GM18951 (cell line): ENCODE measurements at regions not wholly inside any gene's neighbourhood (a gene's known extent, or its start where the extent isn't known, plus 50 kb on each side); places are given as distances from the start of the nearest gene placed in this dataset.
"Not testable (repeated sequence)": the region's sequence is repeated elsewhere in the genome, so short reads cannot be mapped to it uniquely, and the experiment has no call there.

Experiments
- POLR2A ChIP-seq: IDR thresholded peaks from 4 replicates; pipeline ENCODE4 v1.6.1; 2011; ENCODE audit warnings: mild to moderate bottlenecking; ENCODE audit not compliant: insufficient read length, insufficient read depth; ENCODE audit errors: extremely low read depth
- in situ Hi-C: fragments of 300-500 bp; cut with MboI; formaldehyde crosslinking; loops from one replicate; pipeline ENCODE4 v1.12.0; 2022; ENCODE audit warnings: low sequenced_read_pairs, mixed read lengths, inconsistent platforms; ENCODE audit not compliant: unreplicated experiment

- in situ Hi-C loops, result not testable (repeated sequence)
Observed at GRCh38 chr16:88159897-88160335, 208.7 kb downstream of the BANP start.

GRCh38 chr16:88161191-88161590 is 210.0 kb downstream of the BANP start:
- in situ Hi-C loops, result not testable (repeated sequence)

- in situ Hi-C loops, result not testable (repeated sequence)
Observed at GRCh38 chr16:88161623-88162275, 210.5 kb downstream of the BANP start.

- in situ Hi-C loops, result not testable (repeated sequence)
Observed at GRCh38 chr16:88162778-88163177, 211.5 kb downstream of the BANP start.

- in situ Hi-C loops, result not testable (repeated sequence)
Observed at GRCh38 chr16:88164196-88165039, 213.2 kb downstream of the BANP start.

- in situ Hi-C loops, result not testable (repeated sequence)
Observed at GRCh38 chr16:88165040-88165544, 213.9 kb downstream of the BANP start.

GRCh38 chr16:88165683-88166082 is 214.4 kb downstream of the BANP start:
- in situ Hi-C loops, result not testable (repeated sequence)

GRCh38 chr16:88166209-88166773 is 215.1 kb downstream of the BANP start:
- in situ Hi-C loops, result not testable (repeated sequence)

- in situ Hi-C loops, result not testable (repeated sequence)
Observed at GRCh38 chr16:88167798-88168556, 214.8 kb upstream of the ZNF469 start.

GRCh38 chr16:88168557-88168949 is 214.2 kb upstream of the ZNF469 start:
- in situ Hi-C loops, result not testable (repeated sequence)

- in situ Hi-C loops, result not testable (repeated sequence)
Observed at GRCh38 chr16:88169136-88169830, 213.5 kb upstream of the ZNF469 start.

- in situ Hi-C loops, result not testable (repeated sequence)
Observed at GRCh38 chr16:88169831-88170165, 213.0 kb upstream of the ZNF469 start.

GRCh38 chr16:88170528-88170991 is 212.2 kb upstream of the ZNF469 start:
- no peak for TF ChIP-seq POLR2A
- in situ Hi-C loops, result no loop called here

GRCh38 chr16:88171126-88171525 is 211.6 kb upstream of the ZNF469 start:
- in situ Hi-C loops, result not testable (repeated sequence)

- in situ Hi-C loops, result loop anchor here (25.0 kb wide), 1 partner anchor 386 kb away; the partner anchor contains the start of gene ZC3H18
Observed at GRCh38 chr16:88176184-88176583, 206.6 kb upstream of the ZNF469 start.

- in situ Hi-C loops, result loop anchor here (25.0 kb wide), 1 partner anchor 386 kb away; the partner anchor contains the start of gene ZC3H18
Observed at GRCh38 chr16:88176591-88177180, 206.1 kb upstream of the ZNF469 start.

GRCh38 chr16:88178251-88178650 is 204.5 kb upstream of the ZNF469 start:
- in situ Hi-C loops, result loop anchor here (25.0 kb wide), 1 partner anchor 384 kb away; the partner anchor contains the start of gene ZC3H18

- in situ Hi-C loops, result loop anchor here (25.0 kb wide), 1 partner anchor 383 kb away; the partner anchor contains the start of gene ZC3H18
Observed at GRCh38 chr16:88178896-88179295, 203.9 kb upstream of the ZNF469 start.
